ELR (cell line): ENCODE measurements at regions not wholly inside any gene's neighbourhood (a gene's known extent, or its start where the extent isn't known, plus 50 kb on each side); places are given as distances from the start of the nearest gene placed in this dataset.

Source experiments
- DNase-seq: peaks from one replicate; pipeline ENCODE4 v3.0.0-alpha.2; 2015; ENCODE audit warnings: low read depth

DNA sequence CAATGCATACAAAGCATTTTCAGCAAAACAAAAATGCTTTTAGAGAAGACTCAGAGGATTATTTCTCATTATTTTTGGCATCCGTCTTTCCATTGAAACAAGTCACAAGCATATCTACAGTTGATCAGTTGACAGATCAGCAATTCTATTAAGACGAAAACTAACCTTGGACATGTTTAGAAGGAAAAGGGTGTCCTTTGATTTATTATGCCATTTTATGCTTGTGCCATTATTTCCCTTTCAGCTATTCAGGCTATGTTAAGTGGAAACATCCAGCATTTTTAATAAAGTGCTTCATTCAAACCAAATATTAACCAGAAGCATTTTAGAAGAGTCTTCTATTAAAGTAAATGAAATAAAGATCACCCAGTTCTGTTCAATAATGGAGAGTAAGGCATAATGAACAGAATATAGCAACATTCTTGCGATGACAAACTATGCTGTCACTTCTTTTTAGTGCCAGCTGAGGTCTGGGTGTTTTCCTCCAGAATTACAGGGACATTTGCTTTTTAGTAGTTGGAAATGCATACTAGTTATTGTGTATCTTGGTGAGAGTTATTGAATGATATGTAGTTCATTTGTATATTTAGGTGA is 481.4 kb downstream of the PLA2G4A start:
- DNase-seq = peak; percentile 46

DNA sequence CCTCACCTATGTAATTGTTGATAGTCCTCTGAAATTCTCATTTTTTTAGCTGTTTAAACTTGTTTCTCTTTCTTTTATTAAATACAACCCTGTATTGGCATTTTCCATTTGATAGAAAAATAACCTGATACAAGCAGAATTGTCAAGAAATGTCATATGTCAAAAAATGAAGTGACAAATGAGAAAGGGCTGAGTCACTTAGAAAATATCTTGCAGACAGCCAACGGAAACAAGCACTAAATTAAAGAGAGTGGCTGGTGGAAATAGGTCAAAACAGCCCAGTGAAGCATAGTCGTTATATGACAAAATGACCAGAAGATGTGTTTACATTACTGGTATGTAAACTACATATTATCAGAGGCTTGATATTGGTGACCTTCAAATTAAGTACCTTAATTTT is 484.4 kb downstream of the PLA2G4A start:
- peak; percentile 23 for DNase-seq

DNA sequence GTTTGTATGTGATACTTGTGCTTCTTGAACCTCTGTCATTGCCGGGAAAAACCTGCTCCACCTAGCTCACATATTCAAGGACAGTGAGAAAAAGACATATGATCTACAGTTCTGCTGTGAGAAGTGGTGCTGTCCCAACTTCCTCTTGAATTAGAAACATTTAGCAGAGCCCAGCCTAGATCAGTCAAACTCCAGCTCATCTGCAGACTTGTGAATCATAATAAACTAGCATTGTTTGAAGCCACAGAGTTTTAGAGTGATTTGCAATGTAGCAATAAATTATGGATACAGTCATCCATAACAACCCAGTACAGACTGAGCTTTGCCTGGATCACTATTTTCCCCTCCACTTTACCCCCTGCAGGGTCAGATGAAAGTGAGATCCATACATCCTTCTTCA is 497.8 kb downstream of the PLA2G4A start:
- DNase-seq = peak; percentile 45

DNA sequence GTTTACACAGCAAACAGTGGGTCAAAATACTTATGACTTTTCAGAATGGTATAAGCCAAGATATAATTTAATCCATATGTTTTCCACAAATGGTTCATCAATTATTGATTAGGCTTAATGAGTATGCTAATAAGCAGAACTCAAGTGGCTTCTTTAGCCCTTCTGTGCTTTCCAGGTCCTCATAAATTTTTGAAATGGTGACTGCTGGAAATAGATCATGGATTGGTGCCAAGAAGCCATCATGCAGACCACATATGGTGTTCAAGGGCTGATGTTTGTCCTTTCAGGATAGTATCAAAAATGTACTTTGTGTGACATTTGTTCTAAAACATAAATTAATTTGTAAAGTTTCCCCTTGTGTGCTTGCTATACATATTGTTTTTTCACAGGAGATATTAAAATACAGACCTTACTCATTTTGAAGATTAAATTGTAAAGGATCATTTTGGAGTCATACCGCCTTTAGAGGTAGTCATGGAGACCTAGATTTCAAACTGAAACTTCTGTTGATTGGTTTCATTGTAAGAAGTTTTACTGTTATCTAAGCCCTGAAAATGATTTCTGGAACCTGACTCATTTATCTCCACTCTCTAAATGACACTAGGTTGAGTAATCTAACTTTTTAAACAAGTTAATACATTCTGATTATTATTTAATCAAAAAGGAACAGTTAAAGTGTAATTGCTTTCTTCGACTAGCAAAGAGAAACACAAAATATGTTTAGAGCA is 507.9 kb downstream of the PLA2G4A start:
- DNase-seq = peak; percentile 22

DNA sequence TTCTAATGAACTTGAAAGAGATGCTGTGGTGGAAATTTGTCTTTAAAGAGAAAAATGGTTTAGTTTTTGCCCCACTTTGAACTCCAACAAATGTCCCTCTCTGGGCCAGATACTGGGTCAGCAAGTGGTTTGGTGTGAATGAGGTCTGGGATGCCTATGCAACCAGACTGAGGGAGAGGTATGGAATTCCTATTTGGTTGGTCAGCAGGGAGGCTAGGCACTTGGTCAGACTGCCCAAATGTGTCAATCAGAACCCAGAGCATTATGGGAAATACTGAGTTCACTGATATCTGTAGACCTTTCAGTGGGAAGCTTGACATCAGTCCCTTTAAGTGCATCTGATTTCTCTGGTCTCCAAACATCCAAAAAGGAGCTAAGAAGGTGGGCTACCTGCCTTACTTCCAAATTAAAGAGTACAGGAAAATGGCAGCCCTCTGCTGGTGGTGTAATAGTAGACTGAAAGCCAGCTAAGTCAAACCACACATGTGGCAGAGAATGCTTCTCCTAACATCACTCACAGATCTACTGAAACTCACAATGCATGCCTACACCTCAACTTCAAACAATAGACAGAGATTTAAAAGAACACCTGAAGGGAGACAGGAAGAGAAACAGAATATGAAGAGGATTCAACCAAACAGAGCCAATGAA is 510.1 kb downstream of the PLA2G4A start:
- DNase-seq = peak; percentile 19

DNA sequence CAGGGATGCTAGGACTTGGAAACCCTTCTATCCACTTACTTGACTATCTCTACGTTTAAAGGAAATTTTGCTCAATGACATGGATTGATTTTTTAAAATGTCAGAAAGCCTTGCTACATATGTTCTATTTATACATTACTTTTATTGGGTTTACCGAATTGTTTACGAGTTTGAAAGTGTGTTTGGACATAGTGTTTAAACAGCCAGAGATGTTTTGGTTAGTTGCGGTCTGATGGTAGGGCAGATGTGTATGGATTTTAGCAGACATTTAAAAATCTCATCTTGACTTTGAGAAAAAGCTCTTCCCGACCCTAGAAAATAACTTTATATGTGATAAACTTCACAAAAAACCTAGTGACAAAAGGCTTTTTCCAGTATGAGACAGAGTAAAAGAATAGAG is 513.7 kb downstream of the PLA2G4A start:
- DNase-seq = no peak

DNA sequence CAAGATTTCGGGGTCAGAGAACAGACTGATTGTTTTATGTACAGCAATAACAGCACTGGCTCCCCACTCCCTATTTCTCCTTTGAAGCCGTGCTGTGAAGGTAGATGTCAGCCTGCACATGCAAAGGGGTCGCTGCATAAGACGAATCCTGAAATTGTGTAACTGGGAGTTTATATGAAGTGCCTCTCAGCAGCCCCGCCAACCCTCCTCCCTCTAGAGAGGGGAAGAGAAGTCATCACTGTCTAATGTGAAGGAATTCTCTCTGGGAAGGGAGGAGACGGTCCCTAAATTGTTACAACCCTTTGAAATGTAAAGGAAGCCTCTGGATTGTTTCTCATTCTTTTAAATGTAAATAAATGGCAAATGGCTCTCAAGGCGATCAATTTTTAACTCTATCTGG is 545.3 kb downstream of the PLA2G4A start:
- DNase-seq = no peak

DNA sequence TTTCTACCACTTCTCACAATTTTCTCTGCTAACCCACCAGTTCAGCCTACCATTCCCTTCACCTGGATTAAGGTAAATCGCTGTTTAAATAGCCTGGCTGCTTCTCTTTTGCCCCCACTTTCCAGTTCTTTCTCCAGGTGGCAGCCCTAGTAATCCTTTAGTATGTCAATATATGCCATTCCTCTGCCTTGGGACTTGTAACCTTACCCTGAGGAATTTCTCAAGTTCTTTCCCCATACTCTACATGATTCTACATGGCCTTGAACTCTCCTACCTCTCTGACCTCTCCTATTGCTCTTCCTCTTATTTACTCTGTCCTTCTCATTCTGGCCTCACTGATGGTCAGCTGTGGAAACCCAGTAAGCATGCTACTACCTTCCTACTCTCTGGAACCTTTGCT is 546.0 kb downstream of the PLA2G4A start:
- no peak for DNase-seq

DNA sequence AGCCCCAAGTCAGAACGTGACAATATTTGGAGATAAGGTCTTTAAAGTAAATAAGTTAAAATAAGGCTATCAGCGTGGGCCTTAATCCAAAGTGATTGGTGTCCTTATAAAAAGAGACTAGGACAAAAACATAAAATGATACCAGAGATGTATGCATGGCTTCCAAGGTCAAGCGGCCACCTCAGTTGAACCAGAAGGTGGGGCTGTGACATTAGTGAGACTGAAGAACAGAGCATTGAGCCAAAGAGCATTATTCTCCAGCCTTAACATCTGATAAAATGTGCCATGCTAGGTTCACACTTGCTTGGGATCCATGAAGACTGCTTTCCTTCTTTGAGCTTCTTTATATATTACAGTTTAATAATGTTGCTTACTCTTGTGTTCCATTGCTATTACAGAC is 554.6 kb downstream of the PLA2G4A start:
- peak; percentile 17 for DNase-seq

DNA sequence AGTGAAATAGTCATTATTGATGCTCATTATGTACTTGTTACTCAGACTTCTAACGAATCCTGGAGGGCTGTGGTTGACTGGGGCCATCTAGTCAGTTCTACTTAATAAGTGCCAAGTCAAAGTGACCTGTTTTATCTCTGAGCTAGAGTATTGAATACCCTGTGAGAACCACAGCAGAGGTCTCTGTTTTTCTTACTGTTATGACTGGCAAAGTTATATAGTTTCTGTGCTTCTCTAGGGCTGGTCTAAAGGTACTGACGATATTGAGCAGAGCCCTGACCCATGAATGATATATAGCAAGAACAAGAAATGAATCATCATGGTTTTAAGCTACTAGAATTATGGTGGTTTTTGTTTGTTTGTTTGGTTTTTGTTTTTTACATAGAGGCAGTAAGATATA is 555.8 kb downstream of the PLA2G4A start:
- no peak for DNase-seq

DNA sequence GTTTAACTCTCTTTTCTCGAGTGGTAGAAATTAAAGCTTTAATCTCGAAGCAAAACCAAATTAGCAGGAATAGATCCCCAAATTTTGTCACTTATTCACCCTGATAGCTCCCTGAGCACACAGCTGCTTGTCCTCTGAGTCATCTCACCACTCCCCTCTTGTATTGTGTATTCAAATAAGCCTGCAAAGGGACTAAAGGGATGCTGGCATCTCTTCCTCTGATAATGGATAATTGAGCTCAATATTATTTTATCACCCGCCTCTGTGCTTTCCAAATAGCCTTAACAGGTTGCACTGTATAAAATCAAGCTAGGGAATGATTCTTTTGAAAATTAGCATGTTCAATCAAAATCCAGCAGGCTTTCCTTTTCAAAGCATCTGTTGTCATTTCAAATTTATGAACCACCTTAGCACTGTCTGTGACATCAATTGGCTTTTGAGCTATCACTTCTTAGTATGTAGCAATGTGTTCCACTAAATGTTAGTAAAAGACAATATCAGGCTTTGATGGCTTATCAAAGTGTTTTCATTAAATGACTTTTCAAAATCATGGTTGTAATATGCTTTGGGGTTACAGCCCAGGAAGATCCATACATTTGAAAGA is 561.6 kb downstream of the PLA2G4A start:
- DNase-seq = peak; percentile 47

DNA sequence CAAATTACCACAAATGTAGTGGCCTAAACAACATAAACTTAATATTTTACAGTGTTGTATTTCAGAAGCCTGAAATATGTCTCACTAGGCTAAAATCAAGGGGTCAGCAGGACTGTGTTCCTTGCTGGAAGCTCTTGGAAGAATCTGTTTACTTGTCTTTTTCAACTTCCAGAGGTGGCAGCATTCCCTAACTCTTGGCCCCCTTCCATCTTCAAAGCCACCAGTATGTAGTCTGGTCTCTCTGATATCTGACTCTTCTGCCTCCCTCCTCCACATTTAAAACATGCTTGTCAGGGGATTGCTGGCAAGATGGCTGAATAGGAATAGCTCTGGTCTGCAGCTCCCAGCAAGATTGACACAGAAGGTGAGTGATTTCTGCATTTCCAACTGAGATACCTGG is 567.5 kb downstream of the PLA2G4A start:
- no peak for DNase-seq

DNA sequence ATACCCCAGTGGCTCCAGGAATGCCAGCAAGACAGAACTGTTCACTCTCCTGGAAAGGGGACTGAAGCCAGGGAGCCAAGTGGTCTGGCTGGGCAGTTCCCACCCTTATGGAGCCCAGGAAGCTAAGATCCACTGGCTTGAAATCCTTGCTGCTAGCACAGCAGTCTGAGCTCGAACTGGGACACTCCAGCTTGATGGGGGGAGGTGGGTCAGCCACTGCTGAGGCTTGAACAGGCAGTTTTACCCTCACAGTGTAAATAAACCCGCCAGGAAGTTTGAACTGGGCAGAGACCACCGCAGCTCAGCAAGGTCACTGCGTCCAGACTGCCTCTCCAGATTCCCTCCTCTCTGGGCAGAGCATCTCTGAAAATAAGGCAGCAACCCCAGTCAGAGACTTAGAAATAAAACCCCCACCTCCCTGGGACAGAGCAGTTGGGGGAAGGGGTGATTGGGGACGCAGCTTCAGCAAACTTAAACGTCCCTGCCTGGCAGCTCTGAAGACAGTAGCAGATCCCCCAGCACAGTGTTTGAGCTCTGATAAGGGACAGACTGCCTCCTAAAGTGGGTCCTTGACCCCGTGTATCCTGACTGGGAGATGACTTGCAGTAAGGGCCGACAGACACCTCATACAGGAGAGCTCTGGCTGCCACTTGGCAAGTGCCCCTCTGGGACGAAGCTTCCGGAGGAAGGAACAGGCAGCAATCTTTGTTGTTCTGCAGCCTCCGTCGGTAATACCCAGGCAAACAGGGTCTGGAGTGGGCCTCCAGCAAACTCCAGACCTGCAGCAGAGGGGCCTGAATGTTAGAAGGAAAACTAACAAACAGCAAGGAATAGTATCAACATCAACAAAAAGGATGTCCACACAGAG is 568.4 kb downstream of the PLA2G4A start:
- DNase-seq = no peak

DNA sequence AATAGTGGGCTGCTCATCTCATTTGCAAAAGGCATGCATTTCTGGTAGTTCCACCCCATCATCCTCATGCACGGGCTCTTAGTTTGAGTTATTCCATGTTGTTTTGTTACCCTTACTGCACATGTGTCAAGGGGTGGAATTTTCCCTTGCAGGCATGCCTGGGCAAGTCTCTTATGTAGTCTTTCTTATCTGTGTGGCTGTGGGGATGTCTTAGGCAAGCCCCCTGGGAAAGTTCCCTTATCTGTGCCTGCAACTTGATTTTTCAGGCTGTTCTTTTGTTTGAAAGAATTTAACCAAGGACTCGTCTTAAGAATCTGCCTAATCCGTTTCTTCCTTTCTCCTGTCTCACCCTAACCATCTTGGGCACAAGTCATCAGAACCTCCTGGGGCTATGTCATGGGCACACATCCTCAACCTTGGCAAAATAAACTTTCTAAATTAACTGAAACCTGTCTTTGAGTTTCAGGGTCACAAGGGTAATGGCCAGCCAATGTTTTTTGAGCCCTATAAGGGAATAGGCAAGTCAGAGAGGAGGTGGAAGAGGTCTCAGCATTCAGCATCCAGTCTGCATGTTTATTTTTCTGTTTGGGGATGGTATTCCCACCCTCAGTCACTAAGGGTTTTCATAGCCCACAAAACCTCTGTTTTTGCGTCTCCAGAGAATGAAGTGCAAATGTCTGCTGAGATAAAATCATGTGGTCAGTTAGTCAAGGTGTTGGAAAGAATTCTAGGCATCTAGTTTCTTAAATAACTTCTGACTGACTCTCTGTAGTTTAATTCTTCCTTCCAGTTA is 579.7 kb downstream of the PLA2G4A start:
- DNase-seq = peak; percentile 53

DNA sequence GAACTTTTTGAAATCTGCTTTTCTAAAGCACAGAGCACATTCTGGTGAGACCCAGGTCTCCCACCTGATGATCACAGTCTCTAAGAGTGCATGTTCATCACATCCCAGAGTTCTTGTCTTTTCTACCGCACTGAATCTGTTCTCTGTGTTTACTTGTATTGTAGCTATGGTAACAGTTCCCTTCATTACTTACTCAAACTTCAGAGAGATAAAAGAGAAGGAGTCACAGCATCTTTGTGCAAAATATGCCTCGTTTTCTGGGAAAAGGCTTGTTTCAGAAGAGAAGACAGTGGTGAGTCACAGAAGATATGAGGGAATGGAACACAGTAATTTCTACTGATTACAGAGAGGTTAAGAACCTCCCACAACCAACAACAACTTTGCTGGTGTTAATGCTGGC is 580.6 kb downstream of the PLA2G4A start:
- DNase-seq = peak; percentile 37

DNA sequence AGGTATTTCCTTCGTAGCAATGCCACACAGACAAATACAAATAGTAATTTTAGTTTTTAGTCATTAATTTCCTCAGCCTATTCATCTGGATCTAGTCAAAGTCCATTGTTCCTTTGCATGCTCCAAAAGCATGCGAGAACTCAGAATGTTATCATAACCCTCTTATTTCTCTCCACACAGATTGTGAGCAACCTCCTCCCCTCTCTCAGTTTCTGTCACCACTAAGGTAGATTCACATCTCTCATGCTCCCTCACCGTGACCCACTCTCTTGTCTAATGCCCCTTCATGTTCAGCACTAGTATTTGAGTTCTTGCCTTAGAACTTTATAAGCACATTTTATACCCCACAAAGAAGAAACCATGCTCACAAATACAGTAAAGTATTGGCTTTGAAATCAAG is 582.4 kb downstream of the PLA2G4A start:
- DNase-seq = no peak

DNA sequence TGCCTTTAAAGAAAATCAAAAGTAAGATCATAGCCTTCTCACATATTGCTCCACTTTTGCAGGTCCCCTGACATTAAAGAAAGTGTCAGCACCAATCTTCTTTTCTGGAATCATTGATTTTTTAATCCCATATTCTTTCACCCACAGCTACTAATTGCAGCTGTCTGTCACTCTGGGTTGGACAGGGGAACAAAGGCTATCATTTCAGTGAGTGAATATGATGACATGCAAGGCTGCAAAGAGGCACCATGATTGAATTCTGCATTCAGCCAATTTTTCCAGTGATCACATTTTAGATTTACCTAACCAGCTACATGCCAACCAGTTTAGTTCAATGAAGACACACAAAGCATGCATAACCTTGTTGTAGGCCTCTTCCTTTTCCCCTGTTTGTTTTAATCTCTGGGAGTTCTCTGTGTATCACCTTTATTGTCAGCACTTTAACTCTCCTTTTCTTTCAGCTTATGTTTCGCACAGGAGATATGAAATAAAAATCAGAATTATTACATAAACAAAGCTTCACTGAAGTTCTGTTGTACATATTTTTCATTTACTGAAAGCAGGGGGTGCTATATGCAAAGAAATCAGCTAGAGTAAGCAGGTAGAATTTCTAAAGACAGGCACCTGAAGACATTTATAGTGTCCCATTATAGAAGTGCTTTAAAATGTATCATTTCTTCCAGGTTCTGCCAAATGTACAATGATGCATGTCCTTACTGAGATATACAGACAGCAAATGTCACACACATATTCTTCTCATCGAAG is 584.8 kb downstream of the PLA2G4A start:
- peak; percentile 43 for DNase-seq

DNA sequence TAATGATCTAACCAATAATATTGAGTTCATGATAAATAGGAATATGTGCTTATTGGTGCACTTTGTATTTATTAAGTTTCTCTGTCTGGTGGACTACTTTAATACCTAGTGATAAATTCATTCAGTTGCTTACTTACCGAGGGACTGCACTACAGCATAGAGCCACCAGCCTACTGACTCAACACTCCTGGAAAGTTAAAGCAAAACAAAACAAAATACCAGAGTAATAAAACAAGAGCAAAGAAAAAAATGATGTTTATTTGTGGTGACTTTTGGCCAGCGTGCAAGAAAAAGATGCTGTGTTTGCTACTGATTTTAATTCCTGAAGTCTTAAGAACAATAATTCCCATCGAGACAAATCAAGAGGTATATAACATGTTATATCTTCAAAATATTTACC is 586.3 kb downstream of the PLA2G4A start:
- DNase-seq = peak; percentile 10

DNA sequence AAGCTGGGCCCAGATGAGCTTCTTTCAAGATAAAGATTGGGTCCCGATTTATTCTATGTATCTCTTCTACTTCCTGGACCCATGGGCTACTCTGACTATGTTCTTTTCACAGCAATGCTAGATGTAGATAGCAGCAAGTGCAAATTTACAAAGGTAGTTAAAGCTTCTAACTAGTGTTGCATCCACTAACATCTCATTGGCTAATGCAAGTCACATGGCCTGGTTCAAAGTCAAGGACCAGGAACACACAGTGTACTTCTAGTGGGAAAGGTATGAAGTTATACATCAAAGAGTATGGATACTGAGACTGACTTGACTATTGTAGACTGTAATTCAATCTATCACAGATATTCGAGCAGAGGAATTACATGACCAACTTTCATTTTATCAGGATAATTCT is 588.8 kb downstream of the PLA2G4A start:
- DNase-seq = no peak

DNA sequence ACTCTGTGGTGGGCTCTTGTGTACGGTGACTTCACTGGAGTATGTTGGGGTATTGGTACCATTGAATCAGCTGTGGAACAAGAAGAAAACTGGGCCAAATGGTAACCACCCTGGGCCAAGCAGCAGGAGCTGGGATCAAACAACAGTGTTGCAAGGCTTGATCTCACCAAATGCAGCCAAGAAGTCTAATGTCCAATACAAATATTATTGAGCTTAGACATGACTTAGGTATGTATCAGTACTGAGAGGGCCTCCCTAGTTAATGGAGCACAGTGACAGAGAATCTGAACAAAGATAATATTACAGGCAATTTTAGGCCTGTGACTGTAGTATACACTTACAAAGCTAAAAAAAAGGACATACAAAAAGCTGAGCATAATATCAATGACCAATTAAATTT is 604.8 kb downstream of the PLA2G4A start:
- peak; percentile 20 for DNase-seq

DNA sequence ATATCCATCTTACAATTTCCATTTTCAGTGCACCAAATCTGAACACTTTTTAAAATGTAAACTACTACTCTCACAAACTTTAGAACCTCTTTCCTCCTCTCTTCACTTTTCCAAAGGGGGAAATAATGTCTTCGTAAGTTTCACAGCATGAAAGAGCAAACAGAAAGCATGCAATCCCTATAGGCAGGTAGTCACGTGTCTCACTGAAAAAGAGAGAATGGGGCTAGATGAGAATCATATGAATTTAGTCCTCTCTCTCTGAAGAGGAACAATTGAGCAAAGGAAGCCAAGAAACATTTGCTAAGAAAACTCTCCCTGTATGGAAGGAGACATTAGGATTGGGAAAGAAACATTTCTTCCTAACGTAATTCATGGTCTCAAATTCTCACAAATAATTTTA is 613.9 kb downstream of the PLA2G4A start:
- no peak for DNase-seq
